ENCODE measurements at regions not wholly inside any gene's neighbourhood (a gene's known extent, or its start where the extent isn't known, plus 50 kb on each side); places are given as distances from the start of the nearest gene placed in this dataset.
"Not testable (repeated sequence)": the region's sequence is repeated elsewhere in the genome, so short reads cannot be mapped to it uniquely, and the experiment has no call there.

- intact Hi-C loops (cut with DNase I; ENCODE audit: low total_unique reads) = no loop called here
- DNase-seq = no peak
- Histone ChIP-seq H3K27ac (no peak overlapping the region), H3K9me3 (no peaks in the 10 kb centered on the region), H3K27me3 (no peaks in the 10 kb centered on the region), H3K36me3 (no peaks in the 10 kb centered on the region), H3K4me3 (no peak overlapping the region), H3K4me1 (no peaks in the 10 kb centered on the region)
- 57 to 82% methylated on average over 3 of the region's 3 CpGs for WGBS, 2 donors (ENCODE audit: low coverage in 1 of 2)
- TF ChIP-seq POLR2A (IDR thresholded peaks at IDR 0.05) (no peak), EP300 (IDR thresholded peaks at IDR 0.05; ENCODE audit: low read depth) (no peak), CTCF (IDR thresholded peaks at IDR 0.05) (no peak), POLR2AphosphoS5 (IDR thresholded peaks at IDR 0.05) (no peak)
- in situ Hi-C loops (cut with MboI; ENCODE audit: low pct_ligation_motif_present in 1 of 4, low pct_unique_long_range_greater_than_20kb in 1 of 4, low sequenced_read_pairs in 3 of 4) = no loop called here
Measured at GRCh38 chr2:52341732-52342131, 1309.8 kb upstream of the NRXN1 start.

- in situ Hi-C loops (cut with MboI; ENCODE audit: low pct_ligation_motif_present in 1 of 4, low pct_unique_long_range_greater_than_20kb in 1 of 4, low sequenced_read_pairs in 3 of 4) = no loop called here
- no peaks in the 10 kb centered on the region for H3K27me3 ChIP-seq
- intact Hi-C loops (cut with DNase I; ENCODE audit: low total_unique reads) = no loop called here
- DNase-seq = no peak
- no peak overlapping the region for H3K27ac ChIP-seq
- H3K4me1 ChIP-seq = no peaks in the 10 kb centered on the region
- 13 to 41% methylated on average over 1 of the region's 1 CpG for WGBS, 2 donors (ENCODE audit: low coverage in 1 of 2)
- no peak for TF ChIP-seq EP300 (IDR thresholded peaks at IDR 0.05; ENCODE audit: low read depth)
- no peak for TF ChIP-seq POLR2A (IDR thresholded peaks at IDR 0.05)
- TF ChIP-seq POLR2AphosphoS5 (IDR thresholded peaks at IDR 0.05) = no peak
- no peak for TF ChIP-seq CTCF (IDR thresholded peaks at IDR 0.05)
- no peaks in the 10 kb centered on the region for H3K9me3 ChIP-seq
- H3K4me3 ChIP-seq = no peak overlapping the region
- H3K36me3 ChIP-seq = no peaks in the 10 kb centered on the region
Measured at GRCh38 chr2:52340171-52340570, 1308.2 kb upstream of the NRXN1 start.

GRCh38 chr2:52337786-52338185, 1305.9 kb upstream of the NRXN1 start:
- in situ Hi-C loops (cut with MboI; ENCODE audit: low pct_ligation_motif_present in 1 of 4, low pct_unique_long_range_greater_than_20kb in 1 of 4, low sequenced_read_pairs in 3 of 4); intact Hi-C loops (cut with DNase I; ENCODE audit: low total_unique reads): not testable (repeated sequence)

GRCh38 chr2:52336951-52337350, 1305.0 kb upstream of the NRXN1 start:
- no peak for DNase-seq
- in situ Hi-C loops (cut with MboI; ENCODE audit: low pct_ligation_motif_present in 1 of 4, low pct_unique_long_range_greater_than_20kb in 1 of 4, low sequenced_read_pairs in 3 of 4) (no loop called here), intact Hi-C loops (cut with DNase I; ENCODE audit: low total_unique reads) (no loop called here)
- Histone ChIP-seq H3K4me1 (no peaks in the 10 kb centered on the region), H3K4me3 (no peak overlapping the region), H3K27me3 (no peaks in the 10 kb centered on the region), H3K9me3 (no peaks in the 10 kb centered on the region), H3K36me3 (no peaks in the 10 kb centered on the region), H3K27ac (no peak overlapping the region)
- WGBS, 2 donors (ENCODE audit: low coverage in 1 of 2) = 53 to 71% methylated on average over 2 of the region's 2 CpGs
- no peak for TF ChIP-seq POLR2A (IDR thresholded peaks at IDR 0.05)
- TF ChIP-seq CTCF (IDR thresholded peaks at IDR 0.05) = no peak
- no peak for TF ChIP-seq POLR2AphosphoS5 (IDR thresholded peaks at IDR 0.05)
- no peak for TF ChIP-seq EP300 (IDR thresholded peaks at IDR 0.05; ENCODE audit: low read depth)

More at GRCh38 chr2:52337786-52338185, 1305.9 kb upstream of the NRXN1 start:
- not testable (repeated sequence) for H3K27ac ChIP-seq, H3K36me3 ChIP-seq, H3K9me3 ChIP-seq, H3K4me3 ChIP-seq, H3K4me1 ChIP-seq, H3K27me3 ChIP-seq, DNase-seq
- WGBS, 2 donors (ENCODE audit: low coverage in 1 of 2) = 87 to 92% methylated on average over 6 to 7 of the region's 7 CpGs

GRCh38 chr2:52335727-52336126, 1303.8 kb upstream of the NRXN1 start:
- 43 to 50% methylated on average over 1 of the region's 1 CpG for WGBS, 2 donors (ENCODE audit: low coverage in 1 of 2)
- Histone ChIP-seq H3K36me3 (no peaks in the 10 kb centered on the region), H3K27ac (no peak overlapping the region), H3K9me3 (no peaks in the 10 kb centered on the region), H3K4me3 (no peak overlapping the region), H3K27me3 (no peaks in the 10 kb centered on the region), H3K4me1 (no peaks in the 10 kb centered on the region)
- intact Hi-C loops (cut with DNase I; ENCODE audit: low total_unique reads) (no loop called here), in situ Hi-C loops (cut with MboI; ENCODE audit: low pct_ligation_motif_present in 1 of 4, low pct_unique_long_range_greater_than_20kb in 1 of 4, low sequenced_read_pairs in 3 of 4) (no loop called here)
- no peak for DNase-seq
- no peak for TF ChIP-seq POLR2A (IDR thresholded peaks at IDR 0.05)
- TF ChIP-seq EP300 (IDR thresholded peaks at IDR 0.05; ENCODE audit: low read depth) = no peak
- no peak for TF ChIP-seq POLR2AphosphoS5 (IDR thresholded peaks at IDR 0.05)
- no peak for TF ChIP-seq CTCF (IDR thresholded peaks at IDR 0.05)

All from transverse colon (tissue), 4 donors.